ENCODE measurements at regions not wholly inside any gene's neighbourhood (a gene's known extent, or its start where the extent isn't known, plus 50 kb on each side); places are given as distances from the start of the nearest gene placed in this dataset.
"Not testable (repeated sequence)": the region's sequence is repeated elsewhere in the genome, so short reads cannot be mapped to it uniquely, and the experiment has no call there.

- DNase-seq: no peak
- H3K27me3 Mint-ChIP-seq (ENCODE audit: unreplicated experiment): no peaks in the 10 kb centered on the region
- no peaks in the 10 kb centered on the region for H3K36me3 Mint-ChIP-seq (ENCODE audit: unreplicated experiment)
- H3K4me3 Mint-ChIP-seq (ENCODE audit: unreplicated experiment): no peak overlapping the region
- no peak for TF ChIP-seq CTCF (IDR thresholded peaks at IDR 0.05; ENCODE audit: partially characterized antibody, unreplicated experiment)
- H3K27ac Mint-ChIP-seq (ENCODE audit: unreplicated experiment): no peak overlapping the region
- no peaks in the 10 kb centered on the region for H3K4me1 Mint-ChIP-seq (ENCODE audit: low read depth, unreplicated experiment)
- H3K9me3 Mint-ChIP-seq (ENCODE audit: unreplicated experiment): no peaks in the 10 kb centered on the region
Observed at GRCh38 chr7:138395763-138396162, 64.3 kb upstream of the TRIM24 start.

- Mint-ChIP-seq H3K4me1 (ENCODE audit: low read depth, unreplicated experiment) (no peaks in the 10 kb centered on the region), H3K27me3 (ENCODE audit: unreplicated experiment) (no peaks in the 10 kb centered on the region), H3K9me3 (ENCODE audit: unreplicated experiment) (no peaks in the 10 kb centered on the region), H3K27ac (ENCODE audit: unreplicated experiment) (no peak overlapping the region), H3K36me3 (ENCODE audit: unreplicated experiment) (no peaks in the 10 kb centered on the region), H3K4me3 (ENCODE audit: unreplicated experiment) (no peak overlapping the region)
- no peak for DNase-seq
- no peak for TF ChIP-seq CTCF (IDR thresholded peaks at IDR 0.05; ENCODE audit: partially characterized antibody, unreplicated experiment)
Observed at GRCh38 chr7:138396251-138397070, 63.6 kb upstream of the TRIM24 start.

GRCh38 chr7:138397071-138397433 lies 63.0 kb upstream of the TRIM24 start:
- DNase-seq; H3K27me3 Mint-ChIP-seq (ENCODE audit: unreplicated experiment); H3K9me3 Mint-ChIP-seq (ENCODE audit: unreplicated experiment); H3K27ac Mint-ChIP-seq (ENCODE audit: unreplicated experiment); H3K4me3 Mint-ChIP-seq (ENCODE audit: unreplicated experiment); H3K36me3 Mint-ChIP-seq (ENCODE audit: unreplicated experiment); H3K4me1 Mint-ChIP-seq (ENCODE audit: low read depth, unreplicated experiment): not testable (repeated sequence)

DNA sequence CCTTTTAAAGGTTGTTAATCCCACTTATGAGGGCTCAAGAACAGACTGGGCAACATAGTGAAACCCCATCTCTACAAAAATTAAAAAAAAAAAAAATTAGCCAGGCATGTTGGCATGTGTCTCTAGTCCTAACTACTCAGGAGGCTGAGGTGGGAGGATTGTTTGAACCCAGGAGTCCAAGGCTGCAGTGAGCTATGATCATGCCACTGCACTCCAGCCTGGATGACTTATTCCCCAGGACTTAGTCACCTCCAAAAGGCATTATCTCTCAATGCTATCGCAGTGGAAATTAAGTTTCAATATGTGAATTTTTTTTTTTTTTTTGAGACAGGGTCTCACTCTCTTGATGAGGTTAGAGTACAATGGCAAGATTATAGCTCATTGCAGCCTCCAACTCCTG lies 61.2 kb upstream of the TRIM24 start:
- H3K4me3 Mint-ChIP-seq (ENCODE audit: unreplicated experiment): no peak overlapping the region
- TF ChIP-seq CTCF (IDR thresholded peaks at IDR 0.05; ENCODE audit: partially characterized antibody, unreplicated experiment): no peak
- H3K27ac Mint-ChIP-seq (ENCODE audit: unreplicated experiment): no peak overlapping the region
- H3K36me3 Mint-ChIP-seq (ENCODE audit: unreplicated experiment): no peaks in the 10 kb centered on the region
- no peaks in the 10 kb centered on the region for H3K9me3 Mint-ChIP-seq (ENCODE audit: unreplicated experiment)
- no peaks in the 10 kb centered on the region for H3K27me3 Mint-ChIP-seq (ENCODE audit: unreplicated experiment)
- DNase-seq: no peak
- H3K4me1 Mint-ChIP-seq (ENCODE audit: low read depth, unreplicated experiment): no peaks in the 10 kb centered on the region

DNA sequence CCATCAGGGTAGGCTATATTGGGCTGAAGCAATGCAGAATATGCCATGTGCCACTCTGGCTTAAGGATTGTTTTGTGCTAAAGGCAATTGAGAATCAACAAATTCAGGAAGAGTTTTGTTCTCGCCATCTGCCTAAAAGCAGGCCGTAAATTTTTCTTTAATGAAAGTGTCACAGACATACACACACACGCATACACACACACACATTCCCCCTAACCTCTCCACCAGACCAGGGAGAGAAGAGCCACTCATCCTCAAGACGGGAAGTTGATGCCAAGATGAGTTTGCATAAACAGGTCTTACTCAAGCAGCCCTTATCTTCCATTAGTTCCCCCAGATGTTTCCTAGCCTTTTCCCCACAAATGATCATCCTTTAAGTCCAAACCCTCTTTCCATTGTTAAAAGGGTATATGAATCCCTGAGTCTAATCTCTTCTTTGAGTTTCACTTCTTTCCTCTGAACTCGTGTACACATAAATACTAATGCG lies 59.6 kb upstream of the TRIM24 start:
- no peak overlapping the region for H3K4me3 Mint-ChIP-seq (ENCODE audit: unreplicated experiment)
- DNase-seq: no peak
- H3K27ac Mint-ChIP-seq (ENCODE audit: unreplicated experiment): no peak overlapping the region
- H3K27me3 Mint-ChIP-seq (ENCODE audit: unreplicated experiment): no peaks in the 10 kb centered on the region
- peaks cover 2% of the 10 kb centered on the region for H3K9me3 Mint-ChIP-seq (ENCODE audit: unreplicated experiment)
- no peaks in the 10 kb centered on the region for H3K4me1 Mint-ChIP-seq (ENCODE audit: low read depth, unreplicated experiment)
- H3K36me3 Mint-ChIP-seq (ENCODE audit: unreplicated experiment): no peaks in the 10 kb centered on the region
- TF ChIP-seq CTCF (IDR thresholded peaks at IDR 0.05; ENCODE audit: partially characterized antibody, unreplicated experiment): no peak
